SK-N-SH treated with all-trans-retinoic acid at 6 μM for 48 hours (cell line): ENCODE measurements at regions not wholly inside any gene's neighbourhood (a gene's known extent, or its start where the extent isn't known, plus 50 kb on each side); places are given as distances from the start of the nearest gene placed in this dataset.

Experiments
- ATAC-seq: fragments of 200-7000 bp; cut with Tn5 transposase; 3 replicates; pipeline ENCODE4 v1.9.1; 2020; ENCODE audit warnings: mild to moderate bottlenecking, moderate library complexity
- ARNTL ChIP-seq: fragments of 450-650 bp; formaldehyde crosslinking; IDR thresholded peaks from 2 replicates; pipeline ENCODE4 v1.5.0; 2020; ENCODE audit warnings: low read depth, mild to moderate bottlenecking, moderate library complexity, borderline replicate concordance
- BACH2 ChIP-seq: fragments of 250-450 bp; sonication (Bioruptor Pico); IDR thresholded peaks from 2 replicates; pipeline ENCODE4 v1.9.0; 2021; ENCODE audit warnings: mild to moderate bottlenecking, borderline replicate concordance
- CREB5 ChIP-seq: fragments of 250-450 bp; sonication (Bioruptor Pico); IDR thresholded peaks from 2 replicates; pipeline ENCODE4 v1.5.1; 2020; ENCODE audit warnings: low read depth, mild to moderate bottlenecking, moderate library complexity
- CSDC2 ChIP-seq: fragments of 250-450 bp; sonication (Bioruptor Pico); IDR thresholded peaks from 2 replicates; pipeline ENCODE4 v1.5.0; 2020; ENCODE audit warnings: mild to moderate bottlenecking, moderate library complexity
- CSRNP3 ChIP-seq: fragments of 250-450 bp; sonication (Bioruptor Pico); IDR thresholded peaks from 2 replicates; pipeline ENCODE4 v1.5.1; 2021; ENCODE audit warnings: mild to moderate bottlenecking, moderate library complexity
- ESRRG ChIP-seq: fragments of 250-450 bp; sonication (Bioruptor Pico); IDR thresholded peaks from 2 replicates; pipeline ENCODE4 v1.6.1; 2021; ENCODE audit warnings: mild to moderate bottlenecking
- ISL1 ChIP-seq: fragments of 250-450 bp; sonication (Bioruptor Pico); IDR thresholded peaks from 2 replicates; pipeline ENCODE4 v2.1.2; 2022; ENCODE audit warnings: mild to moderate bottlenecking, moderate library complexity
- OSR1 ChIP-seq: fragments of 250-450 bp; sonication (Bioruptor Pico); IDR thresholded peaks from 2 replicates; pipeline ENCODE4 v1.8.0; 2022; ENCODE audit warnings: moderate library complexity, mild to moderate bottlenecking, inconsistent platforms
- PATZ1 ChIP-seq: fragments of 250-450 bp; sonication (Bioruptor Pico); IDR thresholded peaks from 2 replicates; pipeline ENCODE4 v1.8.0; 2020; ENCODE audit warnings: mild to moderate bottlenecking, moderate library complexity, borderline replicate concordance
- PPARA ChIP-seq: fragments of 250-450 bp; sonication (Bioruptor Pico); IDR thresholded peaks from 2 replicates; pipeline ENCODE4 v1.5.0; 2020; ENCODE audit warnings: mild to moderate bottlenecking, borderline replicate concordance
- SNAI2 ChIP-seq: fragments of 250-450 bp; sonication (Bioruptor Pico); IDR thresholded peaks from 2 replicates; pipeline ENCODE4 v1.5.0; 2020; ENCODE audit warnings: mild to moderate bottlenecking, moderate library complexity
- TCF4 ChIP-seq: fragments of 250-450 bp; sonication (Bioruptor Pico); IDR thresholded peaks from 2 replicates; pipeline ENCODE4 v1.8.0; 2021; ENCODE audit warnings: mild to moderate bottlenecking, moderate library complexity, borderline replicate concordance
- TOX ChIP-seq: fragments of 250-450 bp; sonication (Bioruptor Pico); IDR thresholded peaks from 2 replicates; pipeline ENCODE4 v1.8.0; 2021; ENCODE audit warnings: mild to moderate bottlenecking, moderate library complexity, borderline replicate concordance
- TSHZ2 ChIP-seq: fragments of 250-450 bp; sonication (Bioruptor Pico); IDR thresholded peaks from 2 replicates; pipeline ENCODE4 v1.5.0; 2020; ENCODE audit warnings: mild to moderate bottlenecking, moderate library complexity
- ZC3H10 ChIP-seq: fragments of 250-450 bp; sonication (Bioruptor Pico); IDR thresholded peaks from 2 replicates; pipeline ENCODE4 v1.5.1; 2021; ENCODE audit warnings: mild to moderate bottlenecking, moderate library complexity
- ZFP3 ChIP-seq: fragments of 250-450 bp; sonication (Bioruptor Pico); IDR thresholded peaks from 2 replicates; pipeline ENCODE4 v1.5.0; 2020; ENCODE audit warnings: mild to moderate bottlenecking, moderate library complexity
- ZFP30 ChIP-seq: fragments of 450-650 bp; formaldehyde crosslinking; IDR thresholded peaks from 2 replicates; pipeline ENCODE4 v1.5.0; 2022; ENCODE audit warnings: mild to moderate bottlenecking, moderate library complexity
- ZNF565 ChIP-seq: fragments of 450-650 bp; formaldehyde crosslinking; conservative IDR thresholded peaks from 2 replicates; pipeline ENCODE4 v1.5.0; 2020; ENCODE audit warnings: low read depth, mild to moderate bottlenecking, moderate library complexity
- ZNF70 ChIP-seq: fragments of 450-650 bp; formaldehyde crosslinking; IDR thresholded peaks from 2 replicates; pipeline ENCODE4 v1.5.0; 2020; ENCODE audit warnings: mild to moderate bottlenecking, moderate library complexity
- ZNF8 ChIP-seq: fragments of 450-650 bp; formaldehyde crosslinking; IDR thresholded peaks from 2 replicates; pipeline ENCODE4 v1.5.0; 2020; ENCODE audit warnings: mild to moderate bottlenecking, moderate library complexity

- peak; percentile 83 for TF ChIP-seq CREB5
- TF ChIP-seq ZFP3 (CRISPR knock-in tag), result 0 out of 2 replicates have a peak, but pooled peaks have one; percentile 13
- no peak for TF ChIP-seq ESRRG (CRISPR knock-in tag)
- TF ChIP-seq ZNF70 (CRISPR knock-in tag), result no peak
- TF ChIP-seq, all 23 proteins: peak for 6
These were observed 84.1 kb upstream of the SLC38A2 start (continued) for GRCh38 chr12:46456356-46457334.

- no peak for TF ChIP-seq PPARA (CRISPR knock-in tag)
- no peak for TF ChIP-seq ZFP30
- no peak for TF ChIP-seq OSR1 (CRISPR knock-in tag)
- TF ChIP-seq ZNF70 (CRISPR knock-in tag), result no peak
- no peak for TF ChIP-seq TOX (CRISPR knock-in tag)
- no peak for TF ChIP-seq ISL1 (CRISPR knock-in tag)
- TF ChIP-seq PATZ1, result no peak
- no peak for TF ChIP-seq CREB5
- no peak for TF ChIP-seq ZNF565
- TF ChIP-seq SNAI2, result no peak
- TF ChIP-seq BACH2 (CRISPR knock-in tag), result no peak
- no peak for TF ChIP-seq ZFP3 (CRISPR knock-in tag)
- TF ChIP-seq TSHZ2 (CRISPR knock-in tag), result no peak
- no peak for TF ChIP-seq CSDC2
- no peak for TF ChIP-seq ZNF8 (CRISPR knock-in tag)
- TF ChIP-seq, all 23 proteins: peak for 0
These were observed 83.2 kb upstream of the SLC38A2 start for GRCh38 chr12:46455648-46456352.

GRCh38 chr12:46454981-46455380, 82.4 kb upstream of the SLC38A2 start:
- TF ChIP-seq CREB5 (no peak), ARNTL (CRISPR knock-in tag) (no peak), ZC3H10 (CRISPR knock-in tag) (no peak), ESRRG (CRISPR knock-in tag) (no peak), BACH2 (CRISPR knock-in tag) (no peak), ZNF8 (CRISPR knock-in tag) (no peak), CSRNP3 (CRISPR knock-in tag) (no peak), SNAI2 (no peak), TOX (CRISPR knock-in tag) (no peak), TCF4 (no peak), ISL1 (CRISPR knock-in tag) (no peak)
- TF ChIP-seq, all 23 proteins: peak for 0
- no peak for ATAC-seq

More at GRCh38 chr12:46455648-46456352, 83.2 kb upstream of the SLC38A2 start:
- ATAC-seq, result peak; percentile 52
